SK-N-MC (cell line): ENCODE measurements at regions not wholly inside any gene's neighbourhood (a gene's known extent, or its start where the extent isn't known, plus 50 kb on each side); places are given as distances from the start of the nearest gene placed in this dataset.
"Not testable (repeated sequence)": the region's sequence is repeated elsewhere in the genome, so short reads cannot be mapped to it uniquely, and the experiment has no call there.

Experiments used
- EZH2 ChIP-seq: fragments of 200-600 bp; sonication (generic); IDR thresholded peaks from one replicate; pipeline ENCODE4 v1.6.1; 2017; ENCODE audit warnings: antibody characterized with exemption
- POLR2AphosphoS5 ChIP-seq: IDR thresholded peaks from 2 replicates; pipeline ENCODE4 v1.6.1; 2012; ENCODE audit warnings: mild to moderate bottlenecking, low read depth, low read length, borderline replicate concordance

- TF ChIP-seq EZH2, POLR2AphosphoS5: not testable (repeated sequence)
These were observed 140.5 kb downstream of the IGLL1 start for GRCh38 chr22:23439581-23439980.
